OCI-LY3 (cell line): ENCODE measurements at regions not wholly inside any gene's neighbourhood (a gene's known extent, or its start where the extent isn't known, plus 50 kb on each side); places are given as distances from the start of the nearest gene placed in this dataset.

Experiments used
- CTCF ChIP-seq: fragments of 200-600, 300-600 bp; sonication (generic); IDR thresholded peaks from 2 replicates; pipeline ENCODE4 v1.5.1; 2014; ENCODE audit warnings: antibody characterized with exemption, low read length, low read depth
- EZH2phosphoT487 ChIP-seq: fragments of 200-600 bp; shearing (Covaris generic); IDR thresholded peaks from 2 replicates; pipeline ENCODE4 v1.6.1; 2018; ENCODE audit warnings: antibody characterized with exemption, mixed run types, low read depth

DNA sequence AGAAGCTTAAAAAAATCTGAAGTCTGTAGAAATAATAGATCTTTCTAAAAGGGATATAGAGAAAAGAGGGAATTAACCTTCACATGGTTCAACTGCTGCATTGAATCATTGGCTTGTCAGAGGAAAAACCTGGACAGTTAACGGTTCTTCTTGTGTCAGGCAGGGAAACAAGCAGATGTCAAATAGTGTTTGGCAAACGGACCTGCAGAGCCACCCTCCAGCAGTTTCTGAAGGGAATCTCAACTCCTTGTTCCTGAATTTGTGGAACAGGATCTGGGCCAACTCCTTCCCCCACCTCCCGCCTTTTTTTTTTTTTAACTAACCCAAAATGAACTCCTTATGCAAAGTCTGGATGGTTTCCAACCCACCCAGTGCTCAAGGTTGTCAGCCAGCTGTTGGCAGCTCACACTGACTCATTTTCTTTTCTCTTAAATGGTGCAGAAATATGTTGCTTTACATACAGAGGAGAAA lies 187.3 kb downstream of the CAND1 start:
- TF ChIP-seq CTCF (no peak), EZH2phosphoT487 (no peak)
